SU-DHL-6 (cell line): ENCODE measurements at regions not wholly inside any gene's neighbourhood (a gene's known extent, or its start where the extent isn't known, plus 50 kb on each side); places are given as distances from the start of the nearest gene placed in this dataset.

ENCODE experiments used
- CTCF ChIP-seq: fragments of 200-600 bp; sonication (generic); IDR thresholded peaks from one replicate; pipeline ENCODE4 v1.5.1; 2017; ENCODE audit warnings: antibody characterized with exemption, mild to moderate bottlenecking, low read length, moderate library complexity; ENCODE audit not compliant: insufficient read depth, poor library complexity, severe bottlenecking
- EZH2phosphoT487 ChIP-seq: fragments of 200-600 bp; sonication (generic), shearing (Covaris generic); conservative IDR thresholded peaks from 2 replicates; pipeline ENCODE4 v1.6.1; 2018; ENCODE audit warnings: mild to moderate bottlenecking, antibody characterized with exemption, low read length, moderate library complexity, mixed read lengths

DNA sequence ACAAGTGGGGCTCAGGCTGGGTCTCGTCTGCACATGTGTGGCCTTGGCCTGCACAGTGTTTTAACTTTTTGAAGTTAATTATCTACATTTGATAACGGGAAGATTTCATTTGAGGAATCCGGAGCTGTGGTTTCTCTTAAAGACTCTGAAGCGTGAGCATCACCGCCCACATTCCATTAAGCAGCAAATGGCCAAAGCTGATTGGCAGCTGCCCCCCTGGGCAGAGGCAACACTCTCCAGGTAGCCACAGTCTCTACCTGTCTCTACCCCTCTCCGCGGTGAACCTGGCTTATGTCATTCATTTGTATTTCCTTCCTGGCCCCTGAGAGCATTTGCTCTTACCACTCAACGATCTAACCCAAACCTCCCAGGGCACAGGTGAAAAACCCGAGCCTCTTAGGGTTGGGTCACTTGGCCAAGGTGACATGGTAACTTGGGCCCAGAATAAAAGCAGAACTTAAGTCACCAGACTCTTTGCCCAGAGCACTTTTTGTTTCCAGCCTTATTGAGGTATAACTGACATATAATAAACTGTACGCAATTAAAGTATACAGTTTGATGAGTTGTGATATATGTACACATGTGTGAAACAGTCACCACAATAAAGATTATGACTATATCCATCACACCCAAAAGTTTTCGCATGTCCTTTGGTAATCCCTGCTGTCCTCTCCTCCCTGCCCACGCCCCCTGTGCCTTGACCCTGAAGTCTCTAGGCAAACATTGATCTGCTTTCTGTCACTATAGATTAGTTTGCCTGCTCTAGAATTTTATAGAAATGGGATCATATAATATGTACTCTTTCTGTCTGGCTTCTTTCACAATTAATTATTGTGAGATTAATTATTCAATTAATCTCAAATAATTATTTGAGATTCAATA is 245.7 kb upstream of the HES1 start:
- TF ChIP-seq CTCF: no peak
- TF ChIP-seq EZH2phosphoT487: no peak
